ENCODE measurements at regions not wholly inside any gene's neighbourhood (a gene's known extent, or its start where the extent isn't known, plus 50 kb on each side); places are given as distances from the start of the nearest gene placed in this dataset.

- no peak for TF ChIP-seq CTCF (IDR thresholded peaks at IDR 0.05)
- no peak for TF ChIP-seq POLR2A (IDR thresholded peaks at IDR 0.05)
Measured at GRCh38 chr11:80048513-80048912, 607.7 kb upstream of the TENM4 start.
